ENCODE measurements at regions not wholly inside any gene's neighbourhood (a gene's known extent, or its start where the extent isn't known, plus 50 kb on each side); places are given as distances from the start of the nearest gene placed in this dataset.
A peak's percentile ranks its signal among the peaks of the same experiment; 100 is the strongest.

DNA sequence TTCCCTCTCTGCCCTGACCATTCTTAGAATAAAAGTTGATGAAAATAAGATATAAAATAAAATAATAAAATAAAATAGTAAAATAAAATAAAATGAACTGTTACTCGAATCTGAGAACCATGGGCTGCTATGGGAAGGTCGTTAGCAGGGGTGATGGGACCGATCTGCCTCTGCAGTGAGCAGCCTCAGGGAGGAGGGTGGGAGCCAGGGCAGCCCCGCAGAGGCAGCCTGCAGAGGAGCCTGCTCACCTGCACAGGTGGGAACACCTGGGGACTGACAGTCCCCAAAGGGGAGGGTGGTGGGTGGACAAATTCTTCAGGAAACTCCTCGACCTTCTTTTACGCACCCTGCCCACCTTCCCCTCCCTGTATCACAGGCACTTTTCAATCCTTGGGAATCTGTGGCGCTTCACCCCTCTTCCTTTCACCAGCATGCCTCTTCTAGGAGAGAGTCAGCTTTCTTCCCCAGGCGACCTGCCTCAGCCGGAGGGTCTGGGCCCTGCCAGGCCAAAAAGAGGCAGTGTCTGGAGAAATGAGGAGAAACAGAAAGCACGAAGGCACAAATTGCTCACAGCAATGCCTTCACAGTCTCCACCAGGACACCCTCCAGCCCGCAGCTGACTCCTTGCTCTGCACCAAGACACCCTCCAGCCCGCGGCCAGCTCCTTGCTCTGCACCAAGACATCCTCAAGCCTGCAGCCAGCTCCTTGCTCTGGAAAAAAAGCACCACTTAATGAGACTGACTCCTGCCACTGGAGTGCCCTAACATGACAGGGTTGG, 368.4 kb upstream of the SHH start:
- DNase-seq = peak in 1 of 42 donors; percentile 35
- intact Hi-C loops (cut with DNase I) = no loop called here

DNA sequence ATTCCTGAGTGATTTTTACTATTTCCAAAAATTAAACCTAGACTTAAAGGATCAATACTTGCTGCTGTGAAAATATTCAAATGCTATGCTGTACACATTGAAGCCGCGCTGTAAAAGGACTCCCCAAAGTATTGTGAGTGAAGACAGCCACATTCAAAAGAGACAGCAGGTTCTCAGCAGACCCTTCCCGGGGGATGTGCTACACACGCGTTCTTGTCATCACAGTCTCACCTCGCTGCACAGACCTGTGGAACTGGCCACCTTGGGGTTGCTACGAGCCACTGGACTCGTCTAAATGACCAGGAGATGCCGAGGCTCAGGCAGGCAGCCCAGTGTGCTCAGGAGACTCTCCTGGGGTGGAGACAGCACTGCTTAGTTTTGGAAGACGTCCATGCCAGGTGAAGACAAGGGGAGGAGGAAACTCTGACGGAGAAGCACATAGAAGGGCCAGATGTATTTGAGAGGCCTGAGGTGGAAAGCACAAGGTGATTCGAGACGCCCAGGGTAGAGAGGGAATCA, 367.7 kb upstream of the SHH start:
- intact Hi-C loops (cut with DNase I) = no loop called here
- DNase-seq = peak in 1 of 42 donors; percentile 19

GRCh38 chr7:156178857-156179256, 366.6 kb upstream of the SHH start:
- peak in 2 of 42 donors; percentile 5 to 33 for DNase-seq
- intact Hi-C loops (cut with DNase I) = no loop called here

- peak in 14 of 42 donors; percentile 3 to 46 (median 25) for DNase-seq
- intact Hi-C loops (cut with DNase I) = no loop called here
Measured at GRCh38 chr7:156178214-156178613, 366.0 kb upstream of the SHH start.

DNA sequence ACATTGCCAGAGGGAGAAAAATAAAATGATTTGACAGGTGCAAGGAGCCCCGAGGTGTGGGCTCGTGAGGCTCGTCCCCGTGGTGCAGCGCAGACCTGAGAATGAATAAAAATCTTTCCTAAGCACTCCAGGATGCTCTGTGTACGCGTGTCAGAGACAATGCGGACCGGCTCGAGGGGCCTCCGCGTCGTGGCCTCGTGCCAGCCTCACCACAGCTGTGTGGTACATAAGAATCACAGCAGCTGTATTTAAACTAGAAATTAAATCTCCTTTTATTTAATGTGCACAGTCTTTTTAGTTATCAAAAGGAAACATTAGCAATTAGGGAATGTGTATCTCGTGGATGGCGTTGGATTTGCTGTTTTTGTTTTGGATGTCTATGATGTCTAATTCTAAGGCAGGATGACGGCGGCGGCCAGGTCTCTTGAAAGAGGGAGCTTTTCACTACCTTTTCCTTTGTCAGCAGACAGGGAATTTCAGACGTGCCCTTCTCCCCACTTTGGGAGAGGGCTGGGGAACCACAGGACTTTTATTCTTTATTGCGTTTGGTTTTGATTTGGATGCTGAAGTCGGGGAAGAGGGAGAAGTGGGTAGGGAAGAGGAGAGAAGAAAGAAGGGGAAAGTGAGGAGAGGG, 365.3 kb upstream of the SHH start:
- DNase-seq = no peak
- intact Hi-C loops (cut with DNase I) = no loop called here

DNA sequence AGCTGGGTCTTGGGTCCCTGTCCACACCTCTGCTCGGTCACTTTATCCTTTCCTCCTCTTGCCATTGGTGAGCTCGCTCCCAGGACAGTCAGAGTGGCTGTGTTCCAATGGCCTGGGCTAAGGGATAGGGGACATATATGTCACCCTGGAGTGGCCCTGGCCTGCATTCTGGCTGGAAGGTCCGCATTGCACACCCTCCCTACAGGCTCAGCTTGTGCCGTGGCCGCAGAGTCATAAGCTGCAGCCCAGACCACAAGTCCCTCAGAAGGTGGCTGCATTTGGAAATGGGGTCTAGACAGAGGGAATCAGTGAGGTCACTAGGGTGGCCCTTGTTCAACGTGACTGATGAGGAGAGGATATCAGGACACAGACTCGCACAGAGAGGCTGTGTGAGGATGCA, 363.8 kb upstream of the SHH start:
- DNase-seq = no peak
- intact Hi-C loops (cut with DNase I) = no loop called here

DNA sequence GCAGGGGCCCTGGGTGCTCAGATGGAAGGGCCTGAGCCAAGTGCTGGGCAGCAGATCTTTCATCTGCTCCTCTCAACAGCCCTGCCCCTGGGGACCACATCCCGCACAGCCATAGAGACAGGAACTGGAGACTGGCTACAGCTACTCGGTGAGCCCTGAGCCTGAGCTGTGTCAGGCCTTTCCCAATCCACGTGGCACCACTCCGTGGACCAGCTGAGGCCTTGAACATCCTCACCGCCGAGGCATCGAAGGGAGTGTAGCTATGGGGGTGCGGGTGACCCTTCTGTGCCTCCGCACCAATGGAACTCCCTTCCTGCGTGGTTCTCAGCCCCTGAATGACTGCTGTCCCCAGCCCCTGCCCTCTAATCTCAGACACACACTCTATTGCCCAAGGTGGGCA, 362.7 kb upstream of the SHH start:
- DNase-seq = no peak

GRCh38 chr7:156174428-156174827, 362.2 kb upstream of the SHH start:
- DNase-seq = no peak
- intact Hi-C loops (cut with DNase I) = no loop called here

More for the DNA sequence above, 362.7 kb upstream of the SHH start:
- intact Hi-C loops (cut with DNase I) = no loop called here

DNA sequence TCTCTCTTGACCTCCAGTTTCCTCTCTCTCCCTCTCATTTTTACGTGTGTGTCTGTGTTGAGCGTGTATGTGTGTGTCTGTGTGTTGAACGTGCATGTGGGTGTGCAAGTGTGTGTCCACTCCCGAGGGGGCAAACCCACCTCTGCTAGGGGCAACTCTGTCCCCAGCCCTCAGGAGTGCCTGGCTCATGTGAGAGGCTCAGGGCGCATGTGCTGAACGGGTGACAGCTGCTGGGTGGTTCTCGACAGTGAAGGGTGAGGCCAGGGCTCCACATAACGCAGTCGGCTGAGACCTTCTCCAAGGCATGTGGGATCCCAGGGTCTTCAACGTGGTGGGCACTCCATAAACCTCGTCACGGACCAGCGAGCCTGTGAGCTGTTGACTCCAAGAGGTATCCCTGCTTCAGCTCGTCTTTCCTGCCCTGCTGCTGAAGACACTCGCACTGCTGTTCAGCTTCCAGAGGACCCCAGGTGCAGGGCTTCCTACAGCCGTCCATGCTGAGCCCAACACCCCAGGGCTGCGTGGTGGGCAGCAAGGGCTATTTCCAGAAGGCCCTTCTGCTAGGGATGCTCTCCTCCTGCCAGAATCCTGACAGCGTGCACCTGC, 361.6 kb upstream of the SHH start:
- intact Hi-C loops (cut with DNase I) = no loop called here

GRCh38 chr7:156173346-156173745, 361.1 kb upstream of the SHH start:
- intact Hi-C loops (cut with DNase I) = no loop called here
- DNase-seq = peak in 2 of 42 donors; percentile 19 to 32

More for the DNA sequence above, 361.6 kb upstream of the SHH start:
- DNase-seq = no peak

- DNase-seq = peak in 1 of 42 donors; percentile 18
- intact Hi-C loops (cut with DNase I) = no loop called here
Measured at GRCh38 chr7:156172638-156173037, 360.4 kb upstream of the SHH start.

DNA sequence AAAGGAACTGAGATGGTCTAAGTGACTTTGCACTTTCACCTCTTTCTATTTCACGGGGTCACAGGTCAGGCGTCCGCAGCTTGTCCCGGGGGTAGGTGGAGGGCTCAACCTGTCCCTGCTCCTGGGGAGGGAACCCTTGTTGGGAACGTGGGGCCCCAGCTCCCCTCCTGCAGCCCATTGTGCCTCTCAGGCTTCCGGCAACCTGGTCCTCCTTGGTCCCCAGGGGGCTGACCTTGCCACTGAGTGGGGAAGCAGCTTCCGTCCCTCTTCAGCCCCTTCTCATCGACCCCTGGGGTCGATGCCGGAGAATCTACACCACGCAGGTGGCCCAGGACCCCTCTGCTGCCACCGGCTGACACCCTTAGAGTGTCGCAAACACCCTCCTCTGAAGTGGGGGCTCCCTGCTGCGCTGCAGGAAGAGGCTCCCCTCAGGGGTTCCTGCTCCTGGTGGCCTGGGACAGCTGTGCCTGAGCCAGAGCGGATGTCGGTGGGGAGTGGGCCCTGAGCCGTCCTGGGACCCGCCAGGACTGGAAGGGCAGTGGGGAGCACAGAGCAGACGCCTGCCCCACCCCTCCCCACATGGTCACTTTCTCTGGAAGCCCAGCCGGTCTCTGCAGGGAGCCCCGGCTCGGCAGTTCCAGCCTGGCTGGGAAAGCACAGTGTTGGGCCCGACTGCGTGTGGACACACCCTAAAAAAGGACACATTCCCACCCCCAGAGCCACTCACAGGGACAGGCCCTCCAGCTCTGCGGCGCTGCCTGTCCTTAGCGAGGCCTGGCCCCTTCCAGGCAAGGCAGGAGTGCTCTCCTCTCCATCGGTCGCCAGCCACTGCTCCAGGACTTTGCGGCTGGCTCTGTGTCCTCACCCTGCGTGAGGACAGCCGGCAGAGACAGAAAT, 357.5 kb upstream of the SHH start:
- intact Hi-C loops (cut with DNase I) = no loop called here
- peak in 1 of 42 donors; percentile 0 for DNase-seq

GRCh38 chr7:156168434-156168833, 356.2 kb upstream of the SHH start:
- intact Hi-C loops (cut with DNase I) = no loop called here
- peak in 1 of 42 donors; percentile 0 for DNase-seq

- intact Hi-C loops (cut with DNase I) = no loop called here
- no peak for DNase-seq
Measured at GRCh38 chr7:156167987-156168386, 355.7 kb upstream of the SHH start.

- intact Hi-C loops (cut with DNase I) = no loop called here
- peak in 1 of 42 donors; percentile 16 for DNase-seq
Measured at GRCh38 chr7:156167417-156167807, 355.1 kb upstream of the SHH start.

DNA sequence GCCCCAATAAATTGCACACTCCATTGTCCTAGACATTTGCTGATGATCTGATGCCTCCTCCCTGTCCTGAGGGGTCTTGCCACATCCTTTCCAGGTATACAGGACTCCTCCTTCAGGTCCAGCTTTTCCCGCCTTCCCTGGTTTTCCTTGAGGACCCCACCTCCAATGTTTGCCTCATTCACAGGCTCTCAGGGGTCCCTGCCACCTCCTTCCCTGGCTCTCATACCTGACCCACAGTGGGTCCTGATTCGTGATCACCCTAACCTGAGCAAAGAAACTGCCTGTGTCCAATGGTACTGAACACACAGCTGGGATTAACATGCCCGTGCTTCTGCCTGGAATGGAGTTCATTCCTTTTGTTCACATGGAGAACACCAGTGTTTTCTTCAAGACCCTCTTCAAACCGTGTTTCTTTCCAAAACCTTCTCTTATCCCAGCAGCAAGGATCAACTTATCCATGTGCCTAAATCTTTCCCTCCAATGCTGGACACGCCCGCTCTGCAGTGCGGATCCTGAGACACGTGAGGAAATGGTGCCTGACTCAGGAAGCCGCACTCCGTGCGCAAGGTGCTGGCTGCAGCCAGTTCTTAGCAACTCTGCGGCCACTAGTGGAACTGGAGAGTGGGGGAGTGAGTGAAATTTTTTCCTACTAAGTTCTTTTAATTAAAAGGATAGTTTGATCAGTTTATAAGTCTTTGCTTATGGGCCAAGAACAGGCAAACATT, 354.6 kb upstream of the SHH start:
- DNase-seq = no peak
- intact Hi-C loops (cut with DNase I) = no loop called here

DNA sequence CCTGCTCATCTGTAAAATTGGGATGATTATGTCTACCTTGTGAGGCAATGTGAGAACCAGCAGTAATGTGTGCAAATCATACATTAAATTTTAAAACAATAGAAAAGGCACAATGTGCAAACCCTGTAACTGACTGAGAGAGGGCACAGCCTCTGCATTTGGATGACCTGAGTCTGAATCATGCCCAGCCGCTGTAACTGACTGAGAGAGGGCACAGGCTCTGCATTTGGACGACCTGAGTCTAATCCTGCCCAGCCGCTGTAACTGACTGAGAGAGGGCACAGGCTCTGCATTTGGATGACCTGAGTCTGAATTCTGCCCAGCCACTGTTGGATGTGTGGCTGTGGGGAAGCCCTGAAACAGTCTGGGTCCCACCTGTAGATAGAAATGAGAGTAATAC, 351.5 kb upstream of the SHH start:
- no peak for DNase-seq
- intact Hi-C loops (cut with DNase I) = no loop called here

DNA sequence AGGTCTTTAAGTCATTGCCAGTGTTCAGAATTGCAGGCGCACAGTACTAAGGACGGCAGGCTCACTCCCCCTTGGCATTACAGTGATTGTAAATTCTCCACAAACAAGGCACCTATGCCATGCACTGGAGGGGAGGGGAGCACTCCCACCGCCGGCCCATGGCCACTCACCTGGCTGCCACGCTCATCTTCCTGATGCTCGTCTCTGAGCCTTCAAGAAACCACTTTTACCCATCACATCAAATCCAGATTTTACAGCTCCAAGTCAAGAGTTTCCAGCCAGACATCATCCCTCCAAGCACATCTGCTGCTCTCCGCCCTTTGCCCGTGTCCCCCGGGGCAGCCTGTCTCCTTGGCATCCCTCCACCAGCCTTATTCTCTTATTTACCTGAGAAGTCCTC, 350.2 kb upstream of the SHH start:
- intact Hi-C loops (cut with DNase I) = no loop called here
- no peak for DNase-seq

DNA sequence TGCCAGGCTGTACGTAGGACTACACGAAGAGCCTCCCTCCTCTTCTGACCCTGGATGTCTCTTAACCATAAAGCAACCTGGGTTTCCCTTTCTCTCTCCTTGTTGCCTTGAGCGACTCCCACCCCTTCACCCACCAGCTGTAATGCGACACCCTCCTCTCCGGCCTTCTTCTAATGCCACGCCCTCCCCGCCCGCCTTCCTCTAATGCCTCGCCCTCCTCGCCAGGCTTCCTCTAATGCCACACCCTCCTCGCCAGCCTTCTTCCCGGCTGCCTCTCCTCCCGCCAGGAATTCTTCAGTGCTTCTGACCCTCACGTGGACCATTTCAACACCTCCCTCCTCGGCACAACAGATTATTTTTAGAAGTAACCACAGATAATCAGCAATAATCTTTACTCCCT, 348.5 kb upstream of the SHH start:
- intact Hi-C loops (cut with DNase I) = no loop called here
- DNase-seq = no peak

Data from head of caudate nucleus (tissue), 42 donors.